GM12865 (cell line): ENCODE measurements at regions not wholly inside any gene's neighbourhood (a gene's known extent, or its start where the extent isn't known, plus 50 kb on each side); places are given as distances from the start of the nearest gene placed in this dataset.
"Not testable (repeated sequence)": the region's sequence is repeated elsewhere in the genome, so short reads cannot be mapped to it uniquely, and the experiment has no call there.

Source experiments
- DNase-seq: peaks from one replicate; pipeline ENCODE4 v3.0.0; 2010; ENCODE audit warnings: low read depth
- H3K4me3 ChIP-seq: 2 replicates; pipeline ENCODE4 v1.5.1; 2011; ENCODE audit warnings: mild to moderate bottlenecking, low read depth, low read length, control low read depth
- TF ChIP-seq, protein P1 (sequence below): IDR thresholded peaks from 2 replicates; pipeline ENCODE4 v1.5.1; 2011; ENCODE audit warnings: low read length, control low read depth, low read depth, inconsistent platforms; ENCODE audit not compliant: insufficient read depth; ENCODE audit errors: missing control alignments

DNA sequence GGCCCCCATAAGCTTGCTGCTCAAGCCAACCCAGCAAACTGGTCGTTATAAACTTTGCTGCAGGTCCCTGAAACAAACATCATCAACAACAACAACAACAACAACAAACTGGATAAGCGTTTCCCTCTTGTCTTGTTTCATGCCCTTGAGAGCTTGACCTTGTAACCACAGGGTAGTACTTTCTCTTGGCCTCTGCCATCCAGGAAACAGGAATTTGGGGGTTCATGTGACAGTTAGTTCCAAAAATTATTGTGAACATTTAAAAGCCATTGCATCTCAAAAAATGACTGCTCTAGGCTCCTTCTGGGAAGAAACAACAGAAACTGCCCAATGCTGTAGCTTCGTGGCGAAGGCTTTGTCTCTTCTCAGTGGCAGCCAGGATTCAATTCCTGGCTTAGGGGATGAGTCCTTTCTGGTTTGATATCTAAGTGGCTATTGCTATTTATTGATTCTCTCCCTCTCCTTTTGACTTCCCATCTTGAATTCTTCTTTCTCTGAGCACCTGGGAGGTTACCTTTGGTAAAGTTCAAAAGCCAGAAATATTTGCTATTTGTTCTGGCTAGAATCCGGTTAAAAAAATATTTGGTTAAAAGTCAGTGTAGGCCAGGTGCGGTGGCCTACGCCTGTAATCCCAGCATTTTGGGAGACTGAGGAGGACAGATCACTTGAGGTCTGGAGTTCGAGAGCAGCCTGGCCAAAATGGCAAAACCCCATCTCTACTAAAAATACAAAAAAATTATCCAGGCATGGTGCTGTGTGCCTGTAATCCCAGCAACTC is 52.0 kb upstream of the CPM start:
- TF ChIP-seq, protein P1, sequence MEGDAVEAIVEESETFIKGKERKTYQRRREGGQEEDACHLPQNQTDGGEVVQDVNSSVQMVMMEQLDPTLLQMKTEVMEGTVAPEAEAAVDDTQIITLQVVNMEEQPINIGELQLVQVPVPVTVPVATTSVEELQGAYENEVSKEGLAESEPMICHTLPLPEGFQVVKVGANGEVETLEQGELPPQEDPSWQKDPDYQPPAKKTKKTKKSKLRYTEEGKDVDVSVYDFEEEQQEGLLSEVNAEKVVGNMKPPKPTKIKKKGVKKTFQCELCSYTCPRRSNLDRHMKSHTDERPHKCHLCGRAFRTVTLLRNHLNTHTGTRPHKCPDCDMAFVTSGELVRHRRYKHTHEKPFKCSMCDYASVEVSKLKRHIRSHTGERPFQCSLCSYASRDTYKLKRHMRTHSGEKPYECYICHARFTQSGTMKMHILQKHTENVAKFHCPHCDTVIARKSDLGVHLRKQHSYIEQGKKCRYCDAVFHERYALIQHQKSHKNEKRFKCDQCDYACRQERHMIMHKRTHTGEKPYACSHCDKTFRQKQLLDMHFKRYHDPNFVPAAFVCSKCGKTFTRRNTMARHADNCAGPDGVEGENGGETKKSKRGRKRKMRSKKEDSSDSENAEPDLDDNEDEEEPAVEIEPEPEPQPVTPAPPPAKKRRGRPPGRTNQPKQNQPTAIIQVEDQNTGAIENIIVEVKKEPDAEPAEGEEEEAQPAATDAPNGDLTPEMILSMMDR, result no peak
- no peak for DNase-seq
- H3K4me3 ChIP-seq, result no peak overlapping the region

DNA sequence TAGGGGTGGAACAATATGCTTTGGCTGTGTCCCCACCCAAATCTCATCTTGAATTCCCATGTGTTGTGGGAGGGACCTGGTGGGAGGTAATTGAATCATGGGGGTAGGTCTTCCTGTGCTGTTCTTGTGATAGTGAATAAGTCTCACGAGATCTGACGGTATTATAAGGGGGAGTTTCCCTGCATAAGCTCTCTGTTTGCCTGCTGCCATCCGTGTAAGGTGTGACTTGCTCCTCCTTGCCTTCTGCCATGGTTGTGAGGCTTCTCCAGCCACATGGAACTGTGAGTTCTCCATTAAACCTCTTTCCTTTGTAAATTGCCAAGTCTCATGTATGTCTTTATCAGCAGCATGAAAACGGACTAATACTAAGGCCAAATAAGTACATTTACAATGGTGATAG is 64.6 kb upstream of the CPM start:
- H3K4me3 ChIP-seq, DNase-seq: not testable (repeated sequence)

DNA sequence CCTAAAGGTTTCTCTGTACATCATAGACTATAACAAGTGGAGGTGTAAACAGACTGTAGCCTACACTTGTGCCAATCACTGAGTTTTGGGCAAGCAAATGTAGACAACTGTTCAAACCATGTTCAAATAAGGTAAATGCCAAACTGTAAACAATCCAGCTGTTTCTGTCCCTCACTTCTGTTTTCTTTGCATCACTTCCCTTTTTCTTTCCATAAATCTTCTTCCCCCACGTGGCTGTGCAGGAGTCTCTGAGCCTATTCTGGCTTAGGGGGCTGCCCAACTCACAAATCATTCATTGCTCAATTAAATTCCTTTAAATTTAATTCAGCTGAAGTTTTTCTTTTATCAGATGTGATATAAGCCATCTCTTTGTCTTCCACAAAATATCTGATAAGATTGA is 65.1 kb upstream of the CPM start:
- DNase-seq, result no peak
- H3K4me3 ChIP-seq, result no peak overlapping the region
- TF ChIP-seq, protein P1, result no peak

DNA sequence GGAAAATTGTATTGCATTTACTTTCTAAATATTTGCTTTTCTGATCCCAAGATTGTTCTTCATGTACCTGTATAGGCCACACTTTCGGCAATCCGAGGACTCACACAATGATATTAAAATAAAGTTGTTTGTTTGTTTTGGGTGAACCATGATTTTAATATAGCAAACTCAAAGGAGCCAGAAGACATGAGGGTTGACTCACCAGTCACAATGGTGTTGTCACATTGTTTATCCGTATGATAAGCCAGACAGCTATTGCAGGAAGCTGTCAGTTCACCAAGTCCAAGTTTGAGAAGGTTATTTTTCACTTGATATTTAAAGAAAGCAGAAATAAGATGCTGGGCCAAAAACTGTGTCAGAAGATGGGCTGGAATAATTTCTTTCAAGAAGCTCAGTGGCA is 67.1 kb upstream of the CPM start:
- H3K4me3 ChIP-seq, result no peak overlapping the region
- TF ChIP-seq, protein P1, result no peak
- no peak for DNase-seq

DNA sequence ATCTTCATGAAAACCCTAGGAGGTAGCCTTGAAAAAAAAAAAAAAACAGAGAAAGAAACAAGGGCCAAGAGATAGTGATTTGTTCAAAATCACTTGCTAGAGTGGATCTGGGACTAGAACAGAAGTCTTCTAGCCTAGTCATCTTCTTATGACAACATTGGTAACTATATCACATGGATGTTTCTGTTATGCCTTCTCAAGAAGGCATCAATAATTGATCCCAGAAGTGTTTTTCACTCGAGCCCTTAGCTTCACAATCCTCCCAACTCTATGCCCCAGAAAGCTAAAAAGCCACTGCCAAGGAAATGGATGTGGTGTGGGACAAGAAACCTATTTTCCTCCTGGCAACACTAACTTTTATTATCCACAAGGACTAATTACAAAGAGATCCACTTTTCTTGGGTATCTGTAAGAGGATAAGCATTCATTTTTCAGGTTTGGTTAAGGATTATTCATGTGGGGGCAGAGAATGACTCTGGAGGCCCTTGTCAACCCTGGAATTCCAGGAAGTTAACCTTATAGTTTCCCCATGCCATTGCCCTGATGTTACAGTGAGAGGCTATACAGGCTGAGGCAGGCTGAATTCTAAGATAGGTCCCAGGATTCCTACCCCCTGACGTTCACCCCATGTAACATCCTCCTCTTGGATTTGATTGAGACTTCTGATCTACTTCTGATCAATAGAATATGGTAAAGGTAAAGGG is 67.7 kb upstream of the CPM start:
- no peak overlapping the region for H3K4me3 ChIP-seq
- TF ChIP-seq, protein P1, result no peak
- no peak for DNase-seq

DNA sequence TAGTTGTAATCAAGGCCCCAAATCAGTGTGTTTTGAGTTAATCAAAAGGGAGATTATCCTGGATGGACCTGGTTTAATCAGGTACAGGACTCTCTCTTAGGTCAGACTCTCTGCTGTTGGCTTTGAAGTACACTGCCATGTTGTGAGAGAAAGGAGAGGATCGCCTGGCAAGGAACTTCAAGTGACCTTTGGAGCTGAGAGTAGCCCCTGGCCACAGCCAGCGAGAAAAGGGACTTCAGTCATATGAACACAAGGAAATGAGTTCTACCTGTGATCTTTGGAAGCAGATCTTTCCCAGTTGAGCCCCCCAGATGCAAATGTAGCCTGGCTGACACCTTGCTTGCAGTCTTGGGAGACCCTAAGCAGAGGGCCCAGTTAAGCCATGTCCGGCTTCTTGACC is 68.3 kb upstream of the CPM start:
- TF ChIP-seq, protein P1, result no peak
- no peak for DNase-seq
- H3K4me3 ChIP-seq, result no peak overlapping the region

DNA sequence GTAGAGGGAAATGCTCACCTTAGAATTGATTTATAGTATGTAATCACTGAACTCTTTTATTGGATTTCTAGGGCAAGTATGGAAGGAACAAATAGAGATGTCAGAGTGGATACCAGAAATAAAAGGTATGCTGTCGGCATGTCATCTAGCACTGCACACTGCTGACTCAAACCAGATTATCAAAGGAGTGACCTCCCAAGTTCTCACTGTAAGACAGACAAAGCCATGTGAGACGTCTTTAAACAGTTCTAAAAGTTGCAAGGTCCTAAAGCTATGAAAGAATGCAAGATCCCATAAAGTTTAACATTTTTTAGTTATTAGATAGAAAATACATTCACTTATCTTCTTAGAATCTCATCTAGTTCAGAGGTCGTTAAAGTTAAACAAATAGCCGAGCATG is 70.0 kb upstream of the CPM start:
- TF ChIP-seq, protein P1, result no peak
- no peak overlapping the region for H3K4me3 ChIP-seq
- no peak for DNase-seq
